GM12892 (cell line): ENCODE measurements at regions not wholly inside any gene's neighbourhood (a gene's known extent, or its start where the extent isn't known, plus 50 kb on each side); places are given as distances from the start of the nearest gene placed in this dataset.

ENCODE experiments used
- POLR2A ChIP-seq: IDR thresholded peaks from 2 replicates; pipeline ENCODE4 v1.6.1; 2011; ENCODE audit warnings: low read depth, low read length, control low read depth
- POLR2AphosphoS5 ChIP-seq: IDR thresholded peaks from 2 replicates; pipeline ENCODE4 v1.6.1; 2011; ENCODE audit warnings: low read depth, low read length, control low read depth

GRCh38 chr4:20454515-20454914, 202.8 kb downstream of the SLIT2 start:
- TF ChIP-seq POLR2A, result no peak
- TF ChIP-seq POLR2AphosphoS5, result no peak
